GM12891 (cell line): ENCODE measurements at regions not wholly inside any gene's neighbourhood (a gene's known extent, or its start where the extent isn't known, plus 50 kb on each side); places are given as distances from the start of the nearest gene placed in this dataset.
"Not testable (repeated sequence)": the region's sequence is repeated elsewhere in the genome, so short reads cannot be mapped to it uniquely, and the experiment has no call there.

Experiments
- PAX5 ChIP-seq: IDR thresholded peaks from 2 replicates; pipeline ENCODE4 v1.6.1; 2011; ENCODE audit warnings: low read length, moderate library complexity, mild to moderate bottlenecking; ENCODE audit not compliant: insufficient read depth, severe bottlenecking
- POLR2AphosphoS5 ChIP-seq: IDR thresholded peaks from 2 replicates; pipeline ENCODE4 v1.6.1; 2011; ENCODE audit warnings: low read depth, low read length, control low read depth

GRCh38 chr5:176035816-176036308, 67.7 kb upstream of the THOC3 start:
- not testable (repeated sequence) for TF ChIP-seq POLR2AphosphoS5, PAX5
